H1 (cell line): ENCODE measurements at regions not wholly inside any gene's neighbourhood (a gene's known extent, or its start where the extent isn't known, plus 50 kb on each side); places are given as distances from the start of the nearest gene placed in this dataset.

Experiments used
- KDM5A ChIP-seq: fragments of 200-600 bp; IDR thresholded peaks from 2 replicates; pipeline ENCODE4 v1.7.1; 2012; ENCODE audit warnings: mild to moderate bottlenecking, low read length, inconsistent platforms, mixed read lengths
- RAD21 ChIP-seq, 2 experiments: IDR thresholded peaks in 1 of 2; conservative IDR thresholded peaks in 1 of 2; 2 replicates each; pipeline ENCODE4 v1.6.1; 2011; ENCODE audit warnings: low read depth in 2 of 2, low read length in 2 of 2, improper control_type of control experiment in 1 of 2, inconsistent platforms in 1 of 2, mild to moderate bottlenecking in 1 of 2, moderate library complexity in 1 of 2
- SIN3A ChIP-seq, 2 experiments: IDR thresholded peaks in 1 of 2; conservative IDR thresholded peaks in 1 of 2; 2 replicates each; pipeline ENCODE4 v1.6.1; 2011 to 2012; ENCODE audit warnings: low read length in 2 of 2, improper control_type of control experiment in 1 of 2, low read depth in 1 of 2, mild to moderate bottlenecking in 1 of 2
- TAF1 ChIP-seq: IDR thresholded peaks from 2 replicates; pipeline ENCODE4 v1.6.1; 2011; ENCODE audit warnings: mild to moderate bottlenecking, low read depth, low read length

GRCh38 chr2:75311521-75311920 is 112.2 kb upstream of the TACR1 start (continued):
- no peak for TF ChIP-seq RAD21 (IDR thresholded peaks at IDR 0.05 in 1 of 2, conservative IDR thresholded peaks at IDR 0.05 in 1 of 2; ENCODE audit: low read depth in 2 of 2, low read length in 2 of 2)
- no peak for TF ChIP-seq KDM5A
- no peak for TF ChIP-seq SIN3A (conservative IDR thresholded peaks at IDR 0.05 in 1 of 2, IDR thresholded peaks at IDR 0.05 in 1 of 2; ENCODE audit: low read depth in 1 of 2, low read length in 2 of 2)
- TF ChIP-seq TAF1, result no peak
